ENCODE measurements at regions not wholly inside any gene's neighbourhood (a gene's known extent, or its start where the extent isn't known, plus 50 kb on each side); places are given as distances from the start of the nearest gene placed in this dataset.

DNA sequence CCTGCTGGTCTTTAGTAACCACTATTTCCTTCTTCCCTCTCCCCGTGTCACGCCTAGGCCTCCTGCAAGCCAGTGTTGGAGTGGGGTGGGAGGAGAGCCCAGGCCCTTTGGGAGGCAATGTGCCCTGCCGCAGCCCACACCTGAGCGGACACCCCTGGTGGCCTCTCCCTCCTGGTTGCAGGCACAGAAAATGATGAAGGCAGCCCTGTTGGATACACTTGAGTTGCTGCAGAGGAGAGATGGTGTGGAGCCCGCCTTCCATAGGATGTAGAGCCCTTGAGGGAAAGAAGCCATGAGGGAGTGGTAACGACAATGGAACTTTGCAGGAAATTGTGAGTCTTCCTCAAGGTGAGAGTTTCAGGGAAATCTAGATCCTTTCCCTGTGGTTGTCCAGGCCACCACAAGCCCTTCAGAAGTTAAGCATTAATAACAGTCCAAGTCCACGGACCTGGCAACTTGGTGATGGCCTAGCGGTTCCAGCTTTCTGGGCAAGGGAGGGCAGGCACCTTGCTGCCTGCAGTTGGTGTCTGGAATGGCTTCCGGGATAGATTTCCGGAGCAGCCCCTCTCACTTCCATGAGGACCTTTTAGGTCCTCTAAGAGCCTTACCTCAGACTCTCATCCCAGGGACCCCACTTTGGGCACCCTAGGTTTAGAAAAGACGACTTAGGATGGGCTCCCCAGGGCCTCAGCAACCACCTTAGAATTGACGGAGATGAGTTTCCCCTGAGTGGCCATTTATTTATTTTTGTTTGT, 67.3 kb upstream of the NXT1 start:
- Mint-ChIP-seq H3K27ac (ENCODE audit: low read depth, unreplicated experiment) (no peak overlapping the region), H3K9me3 (ENCODE audit: unreplicated experiment) (no peaks in the 10 kb centered on the region), H3K36me3 (ENCODE audit: insufficient read depth, unreplicated experiment) (no peaks in the 10 kb centered on the region), H3K4me3 (ENCODE audit: unreplicated experiment) (no peak overlapping the region), H3K27me3 (ENCODE audit: insufficient read depth, unreplicated experiment) (no peaks in the 10 kb centered on the region), H3K4me1 (ENCODE audit: insufficient read depth, unreplicated experiment) (no peaks in the 10 kb centered on the region)
- intact Hi-C loops (cut with micrococcal nuclease) = no loop called here
- CTCF ChIA-PET = no interaction called here
- no peak for DNase-seq (ENCODE audit: unreplicated experiment)
- TF ChIP-seq, protein P1, sequence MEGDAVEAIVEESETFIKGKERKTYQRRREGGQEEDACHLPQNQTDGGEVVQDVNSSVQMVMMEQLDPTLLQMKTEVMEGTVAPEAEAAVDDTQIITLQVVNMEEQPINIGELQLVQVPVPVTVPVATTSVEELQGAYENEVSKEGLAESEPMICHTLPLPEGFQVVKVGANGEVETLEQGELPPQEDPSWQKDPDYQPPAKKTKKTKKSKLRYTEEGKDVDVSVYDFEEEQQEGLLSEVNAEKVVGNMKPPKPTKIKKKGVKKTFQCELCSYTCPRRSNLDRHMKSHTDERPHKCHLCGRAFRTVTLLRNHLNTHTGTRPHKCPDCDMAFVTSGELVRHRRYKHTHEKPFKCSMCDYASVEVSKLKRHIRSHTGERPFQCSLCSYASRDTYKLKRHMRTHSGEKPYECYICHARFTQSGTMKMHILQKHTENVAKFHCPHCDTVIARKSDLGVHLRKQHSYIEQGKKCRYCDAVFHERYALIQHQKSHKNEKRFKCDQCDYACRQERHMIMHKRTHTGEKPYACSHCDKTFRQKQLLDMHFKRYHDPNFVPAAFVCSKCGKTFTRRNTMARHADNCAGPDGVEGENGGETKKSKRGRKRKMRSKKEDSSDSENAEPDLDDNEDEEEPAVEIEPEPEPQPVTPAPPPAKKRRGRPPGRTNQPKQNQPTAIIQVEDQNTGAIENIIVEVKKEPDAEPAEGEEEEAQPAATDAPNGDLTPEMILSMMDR (IDR thresholded peaks at IDR 0.05; ENCODE audit: unreplicated experiment) = no peak
- POLR2A ChIA-PET = no interaction called here
- BruUV-seq (replicated peaks) = no TSS peak

DNA sequence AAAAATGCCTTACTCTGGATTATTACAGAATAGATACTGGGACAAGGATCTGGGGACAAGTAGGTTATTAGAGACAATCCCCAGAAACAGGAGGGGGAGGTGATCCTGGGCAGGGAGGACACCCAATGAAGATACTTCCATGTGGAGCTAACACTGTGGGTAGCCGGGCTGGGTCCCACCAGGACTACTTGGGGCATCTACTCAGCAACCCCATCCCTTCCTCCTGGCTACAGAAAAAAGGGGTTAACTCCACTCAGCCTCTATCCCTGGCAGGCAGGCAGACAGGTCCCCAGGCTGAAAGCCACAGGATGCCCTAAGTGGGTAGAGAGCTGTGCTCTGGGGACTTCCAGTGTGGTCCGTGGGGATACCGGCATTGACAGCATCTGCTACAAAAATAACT, 68.0 kb upstream of the NXT1 start:
- ChIA-PET CTCF (interaction anchor here (0.9 kb wide), 1 partner anchor 324 kb away, joined by 3 read pairs; no protein-coding TSS in a partner anchor), POLR2A (no interaction called here)
- intact Hi-C loops (cut with micrococcal nuclease) = no loop called here
- H3K36me3 Mint-ChIP-seq (ENCODE audit: insufficient read depth, unreplicated experiment) = no peaks in the 10 kb centered on the region
- H3K4me3 Mint-ChIP-seq (ENCODE audit: unreplicated experiment) = no peak overlapping the region
- H3K27ac Mint-ChIP-seq (ENCODE audit: low read depth, unreplicated experiment) = no peak overlapping the region
- TF ChIP-seq, protein P1 (IDR thresholded peaks at IDR 0.05; ENCODE audit: unreplicated experiment) = no peak
- H3K27me3 Mint-ChIP-seq (ENCODE audit: insufficient read depth, unreplicated experiment) = no peaks in the 10 kb centered on the region
- H3K9me3 Mint-ChIP-seq (ENCODE audit: unreplicated experiment) = no peaks in the 10 kb centered on the region
- DNase-seq (ENCODE audit: unreplicated experiment) = no peak
- no peaks in the 10 kb centered on the region for H3K4me1 Mint-ChIP-seq (ENCODE audit: insufficient read depth, unreplicated experiment)
- no TSS peak for BruUV-seq (replicated peaks)

DNA sequence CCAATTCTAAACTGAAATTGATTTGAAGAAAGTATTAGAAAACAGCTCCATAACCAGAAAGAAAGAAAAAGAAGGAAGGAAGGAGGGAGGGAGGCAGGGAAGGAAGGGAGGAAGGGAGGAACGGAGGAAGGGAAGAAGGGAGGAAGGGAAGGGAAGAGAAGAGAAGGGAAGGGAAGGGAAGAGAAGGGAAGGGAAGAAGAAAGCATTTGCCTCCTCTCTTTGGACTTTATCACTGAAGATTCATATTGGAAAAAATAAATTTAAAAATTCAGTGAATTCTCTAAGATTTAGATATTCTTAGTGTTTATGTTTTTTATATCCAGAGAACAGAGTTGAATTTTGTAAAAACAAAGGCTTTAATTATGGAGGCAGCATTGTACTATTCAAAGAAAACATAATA, 68.5 kb upstream of the NXT1 start:
- intact Hi-C loops (cut with micrococcal nuclease) = no loop called here
- H3K4me1 Mint-ChIP-seq (ENCODE audit: insufficient read depth, unreplicated experiment) = no peaks in the 10 kb centered on the region
- H3K27me3 Mint-ChIP-seq (ENCODE audit: insufficient read depth, unreplicated experiment) = no peaks in the 10 kb centered on the region
- H3K4me3 Mint-ChIP-seq (ENCODE audit: unreplicated experiment) = no peak overlapping the region
- no peak for DNase-seq (ENCODE audit: unreplicated experiment)
- no peaks in the 10 kb centered on the region for H3K9me3 Mint-ChIP-seq (ENCODE audit: unreplicated experiment)
- no peak overlapping the region for H3K27ac Mint-ChIP-seq (ENCODE audit: low read depth, unreplicated experiment)
- TF ChIP-seq, protein P1 (IDR thresholded peaks at IDR 0.05; ENCODE audit: unreplicated experiment) = no peak
- no TSS peak for BruUV-seq (replicated peaks)
- CTCF ChIA-PET = interaction anchor here (0.7 to 1.1 kb wide), 3 partner anchors 8 to 325 kb away, joined by 3 to 4 read pairs (median 4); no protein-coding TSS in a partner anchor
- POLR2A ChIA-PET = interaction anchor here (0.7 to 0.9 kb wide), 2 partner anchors 9 to 65 kb away, joined by 3 to 4 read pairs; no protein-coding TSS in a partner anchor
- no peaks in the 10 kb centered on the region for H3K36me3 Mint-ChIP-seq (ENCODE audit: insufficient read depth, unreplicated experiment)

DNA sequence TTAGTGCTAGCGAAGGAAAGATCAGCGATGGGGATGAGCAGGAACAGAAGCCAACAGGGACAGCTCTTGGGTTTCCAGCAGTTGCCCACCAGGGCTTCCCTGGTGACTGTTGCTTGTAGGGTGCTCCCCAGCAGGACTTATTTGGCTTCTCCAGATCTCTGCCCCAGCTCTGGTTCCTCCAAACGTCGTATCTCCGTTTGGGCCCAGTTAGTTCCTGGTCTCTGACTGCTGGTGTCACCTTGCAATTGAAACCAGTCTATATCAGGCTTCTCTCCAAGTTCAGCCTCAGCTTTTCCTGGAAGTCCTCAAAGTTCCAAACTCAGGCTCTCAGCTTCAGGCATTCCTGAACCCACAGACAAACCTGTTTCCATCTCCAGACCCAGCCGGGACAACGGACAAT, 70.8 kb upstream of the NXT1 start:
- Mint-ChIP-seq H3K9me3 (ENCODE audit: unreplicated experiment) (no peaks in the 10 kb centered on the region), H3K27me3 (ENCODE audit: insufficient read depth, unreplicated experiment) (no peaks in the 10 kb centered on the region), H3K4me1 (ENCODE audit: insufficient read depth, unreplicated experiment) (no peaks in the 10 kb centered on the region), H3K36me3 (ENCODE audit: insufficient read depth, unreplicated experiment) (no peaks in the 10 kb centered on the region), H3K4me3 (ENCODE audit: unreplicated experiment) (no peak overlapping the region), H3K27ac (ENCODE audit: low read depth, unreplicated experiment) (no peak overlapping the region)
- no TSS peak for BruUV-seq (replicated peaks)
- TF ChIP-seq, protein P1 (IDR thresholded peaks at IDR 0.05; ENCODE audit: unreplicated experiment) = no peak
- no peak for DNase-seq (ENCODE audit: unreplicated experiment)
- ChIA-PET CTCF (interaction anchor here (0.9 to 2.2 kb wide), 2 partner anchors 34 to 556 kb away, joined by 4 to 8 read pairs; no protein-coding TSS in a partner anchor), POLR2A (interaction anchor here (0.6 to 1.1 kb wide), 3 partner anchors 21 to 425 kb away, joined by 3 read pairs; no protein-coding TSS in a partner anchor)
- intact Hi-C loops (cut with micrococcal nuclease) = no loop called here
